ENCODE measurements at regions not wholly inside any gene's neighbourhood (a gene's known extent, or its start where the extent isn't known, plus 50 kb on each side); places are given as distances from the start of the nearest gene placed in this dataset.

DNA sequence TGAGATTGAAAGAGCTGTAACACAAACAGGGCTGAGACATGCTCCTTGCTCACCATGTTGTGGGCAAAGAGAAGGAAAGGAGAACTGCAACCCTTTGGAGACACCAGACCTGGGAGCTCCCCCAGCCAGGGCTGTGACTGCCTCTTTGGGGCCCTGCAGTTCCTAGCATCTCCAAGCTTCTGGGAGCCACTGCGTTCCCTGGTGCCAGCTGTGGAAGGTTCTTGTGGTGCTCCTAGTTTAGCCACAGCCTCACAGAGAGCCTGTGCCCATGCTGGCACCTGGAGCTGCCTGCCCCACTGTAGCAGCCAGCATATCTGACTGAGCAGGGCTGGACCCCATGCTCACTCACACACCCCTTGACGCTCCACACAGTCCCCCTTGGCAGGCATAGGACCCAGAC lies 141.7 kb downstream of the PDHA2 start:
- TF ChIP-seq, protein P1, sequence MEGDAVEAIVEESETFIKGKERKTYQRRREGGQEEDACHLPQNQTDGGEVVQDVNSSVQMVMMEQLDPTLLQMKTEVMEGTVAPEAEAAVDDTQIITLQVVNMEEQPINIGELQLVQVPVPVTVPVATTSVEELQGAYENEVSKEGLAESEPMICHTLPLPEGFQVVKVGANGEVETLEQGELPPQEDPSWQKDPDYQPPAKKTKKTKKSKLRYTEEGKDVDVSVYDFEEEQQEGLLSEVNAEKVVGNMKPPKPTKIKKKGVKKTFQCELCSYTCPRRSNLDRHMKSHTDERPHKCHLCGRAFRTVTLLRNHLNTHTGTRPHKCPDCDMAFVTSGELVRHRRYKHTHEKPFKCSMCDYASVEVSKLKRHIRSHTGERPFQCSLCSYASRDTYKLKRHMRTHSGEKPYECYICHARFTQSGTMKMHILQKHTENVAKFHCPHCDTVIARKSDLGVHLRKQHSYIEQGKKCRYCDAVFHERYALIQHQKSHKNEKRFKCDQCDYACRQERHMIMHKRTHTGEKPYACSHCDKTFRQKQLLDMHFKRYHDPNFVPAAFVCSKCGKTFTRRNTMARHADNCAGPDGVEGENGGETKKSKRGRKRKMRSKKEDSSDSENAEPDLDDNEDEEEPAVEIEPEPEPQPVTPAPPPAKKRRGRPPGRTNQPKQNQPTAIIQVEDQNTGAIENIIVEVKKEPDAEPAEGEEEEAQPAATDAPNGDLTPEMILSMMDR (IDR thresholded peaks at IDR 0.05), result no peak
- TF ChIP-seq POLR2A (IDR thresholded peaks at IDR 0.05), result no peak

All from body of pancreas (tissue), 4 donors.